Activated CD8-positive, alpha-beta T cell treated with anti-CD3 and anti-CD28 coated beads for 36 hours (primary cell): ENCODE measurements at regions not wholly inside any gene's neighbourhood (a gene's known extent, or its start where the extent isn't known, plus 50 kb on each side); places are given as distances from the start of the nearest gene placed in this dataset.

Experiments used
- ATAC-seq: fragments of 200-7000 bp; cut with Tn5 transposase; one replicate; pipeline ENCODE4 v1.10.0; 2021; ENCODE audit warnings: mild to moderate bottlenecking, moderate library complexity
- CTCF ChIA-PET: fragments of 350-600 bp; sonication (Branson Sonifier 250); formaldehyde crosslinking; loops from one replicate; lab custom pipeline; 2021; ENCODE audit warnings: antibody characterized with exemption; lab: Charles Lee
- POLR2A ChIA-PET: fragments of 350-600 bp; sonication (Branson Sonifier 250); formaldehyde crosslinking; loops from one replicate; lab custom pipeline; 2021; ENCODE audit warnings: antibody characterized with exemption; lab: Charles Lee
- DNase-seq: peaks from one replicate; pipeline ENCODE4 v3.0.0-alpha.2; 2020
- H3K27ac Mint-ChIP-seq: one replicate; pipeline ENCODE4 v1.8.0; 2021; ENCODE audit warnings: mild to moderate bottlenecking, mixed read lengths
- H3K27me3 Mint-ChIP-seq: one replicate; pipeline ENCODE4 v1.8.0; 2021; ENCODE audit warnings: mixed read lengths
- H3K36me3 Mint-ChIP-seq: one replicate; pipeline ENCODE4 v1.8.0; 2021; ENCODE audit warnings: low read depth, mixed read lengths
- H3K4me1 Mint-ChIP-seq: one replicate; pipeline ENCODE4 v1.8.0; 2021; ENCODE audit warnings: low read depth, mixed read lengths
- H3K4me3 Mint-ChIP-seq: one replicate; pipeline ENCODE4 v1.8.0; 2021; ENCODE audit warnings: mild to moderate bottlenecking, moderate library complexity, mixed read lengths
- H3K9me3 Mint-ChIP-seq: one replicate; pipeline ENCODE4 v1.8.0; 2021; ENCODE audit warnings: mixed read lengths
- intact Hi-C: fragments of 100-400 bp; cut with micrococcal nuclease; formaldehyde crosslinking; loops from one replicate; pipeline ENCODE4 v1.10.0; 2022
- TF ChIP-seq, protein P1 (sequence below): fragments of 200-600 bp; IDR thresholded peaks from one replicate; pipeline ENCODE4 v1.8.0; 2022; ENCODE audit warnings: antibody characterized with exemption, mild to moderate bottlenecking

DNA sequence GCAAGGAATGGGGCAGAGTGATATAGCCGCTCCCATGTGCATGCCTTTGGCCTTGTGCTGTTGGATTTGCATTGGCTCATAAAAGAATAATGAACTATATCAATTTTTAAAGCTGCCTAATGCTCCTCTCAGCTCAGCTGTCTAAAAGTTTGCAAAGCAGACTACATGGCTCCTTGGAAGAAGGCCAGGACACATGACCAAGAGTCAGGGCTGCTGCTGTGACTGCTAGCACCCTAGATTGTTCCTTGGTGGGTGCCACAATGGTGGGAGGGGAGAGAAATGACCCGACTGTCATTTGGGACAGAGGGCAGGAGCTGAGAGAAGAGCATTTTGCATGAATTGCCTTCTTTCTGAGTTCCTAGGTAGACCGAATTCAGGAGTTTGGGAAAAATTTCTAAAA lies 307.9 kb downstream of the PDCD6IP start:
- intact Hi-C loops = no loop called here

DNA sequence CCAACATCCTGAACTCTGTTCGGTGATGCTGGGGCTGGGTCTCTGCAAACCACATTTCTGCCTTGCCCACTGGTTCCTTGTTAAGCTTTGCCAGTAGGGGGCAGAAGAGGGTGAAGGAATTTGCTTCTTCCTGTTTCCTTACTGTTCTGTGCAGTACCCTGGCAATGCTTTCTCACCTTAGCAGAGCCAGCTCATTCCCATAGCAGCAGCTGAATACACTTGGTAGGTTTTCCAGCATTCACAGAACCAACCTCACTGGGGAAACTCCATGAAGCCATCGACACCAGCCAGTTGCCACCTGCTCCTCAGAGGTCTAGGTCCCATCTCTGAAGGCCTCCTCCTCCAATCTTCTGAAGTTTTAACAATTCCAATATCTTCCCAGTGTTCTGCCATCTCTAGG lies 308.4 kb downstream of the PDCD6IP start:
- peaks cover under 1% of the 10 kb centered on the region for H3K9me3 Mint-ChIP-seq
- POLR2A ChIA-PET = interaction anchor here (0.6 kb wide), 1 partner anchor 142 kb away, joined by 3 read pairs; no protein-coding TSS in a partner anchor
- CTCF ChIA-PET = interaction anchor here (1.2 kb wide), 2 partner anchors 16 to 577 kb away, joined by 3 to 5 read pairs; no protein-coding TSS in a partner anchor
- peaks cover 2% of the 10 kb centered on the region for H3K27me3 Mint-ChIP-seq
- DNase-seq (peak; percentile 28), ATAC-seq (peak; percentile 42)
- intact Hi-C loops = no loop called here
- no peak overlapping the region for H3K4me3 Mint-ChIP-seq
- H3K36me3 Mint-ChIP-seq = no peaks in the 10 kb centered on the region
- H3K27ac Mint-ChIP-seq = no peak overlapping the region
- TF ChIP-seq, protein P1, sequence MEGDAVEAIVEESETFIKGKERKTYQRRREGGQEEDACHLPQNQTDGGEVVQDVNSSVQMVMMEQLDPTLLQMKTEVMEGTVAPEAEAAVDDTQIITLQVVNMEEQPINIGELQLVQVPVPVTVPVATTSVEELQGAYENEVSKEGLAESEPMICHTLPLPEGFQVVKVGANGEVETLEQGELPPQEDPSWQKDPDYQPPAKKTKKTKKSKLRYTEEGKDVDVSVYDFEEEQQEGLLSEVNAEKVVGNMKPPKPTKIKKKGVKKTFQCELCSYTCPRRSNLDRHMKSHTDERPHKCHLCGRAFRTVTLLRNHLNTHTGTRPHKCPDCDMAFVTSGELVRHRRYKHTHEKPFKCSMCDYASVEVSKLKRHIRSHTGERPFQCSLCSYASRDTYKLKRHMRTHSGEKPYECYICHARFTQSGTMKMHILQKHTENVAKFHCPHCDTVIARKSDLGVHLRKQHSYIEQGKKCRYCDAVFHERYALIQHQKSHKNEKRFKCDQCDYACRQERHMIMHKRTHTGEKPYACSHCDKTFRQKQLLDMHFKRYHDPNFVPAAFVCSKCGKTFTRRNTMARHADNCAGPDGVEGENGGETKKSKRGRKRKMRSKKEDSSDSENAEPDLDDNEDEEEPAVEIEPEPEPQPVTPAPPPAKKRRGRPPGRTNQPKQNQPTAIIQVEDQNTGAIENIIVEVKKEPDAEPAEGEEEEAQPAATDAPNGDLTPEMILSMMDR = peak; percentile 53
- H3K4me1 Mint-ChIP-seq = no peaks in the 10 kb centered on the region

More for the DNA sequence above, 307.9 kb downstream of the PDCD6IP start:
- TF ChIP-seq, protein P1 = no peak
- Mint-ChIP-seq H3K27ac (no peak overlapping the region), H3K9me3 (peaks cover 4% of the 10 kb centered on the region), H3K36me3 (no peaks in the 10 kb centered on the region), H3K4me3 (no peak overlapping the region), H3K4me1 (no peaks in the 10 kb centered on the region), H3K27me3 (peaks cover 2% of the 10 kb centered on the region)
- ATAC-seq (no peak), DNase-seq (no peak)
- ChIA-PET CTCF (interaction anchor here (1.2 kb wide), 2 partner anchors 16 to 577 kb away, joined by 3 to 5 read pairs; no protein-coding TSS in a partner anchor), POLR2A (no interaction called here)

DNA sequence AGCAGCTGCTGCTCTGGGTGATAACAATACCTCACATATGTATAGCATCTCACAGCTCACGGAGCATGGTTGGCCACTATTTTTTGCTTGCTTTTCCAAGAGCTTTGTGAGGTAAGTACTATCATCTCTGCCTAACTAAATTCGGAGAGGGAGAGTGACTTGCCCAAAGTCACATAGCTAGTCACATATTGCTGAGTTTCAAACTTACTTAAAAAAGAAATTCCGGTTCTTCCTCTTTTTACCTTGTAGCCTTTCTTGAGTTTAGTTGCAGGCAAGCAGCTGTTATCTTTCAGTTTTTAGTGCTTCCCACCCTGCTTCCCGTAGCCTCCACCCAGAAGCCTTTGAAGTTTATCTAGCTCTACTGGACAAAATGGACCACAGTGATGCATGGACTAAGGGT lies 309.2 kb downstream of the PDCD6IP start:
- Mint-ChIP-seq H3K4me1 (no peaks in the 10 kb centered on the region), H3K9me3 (no peaks in the 10 kb centered on the region), H3K36me3 (no peaks in the 10 kb centered on the region), H3K27ac (no peak overlapping the region), H3K4me3 (no peak overlapping the region), H3K27me3 (peaks cover 2% of the 10 kb centered on the region)
- ChIA-PET POLR2A (no interaction called here), CTCF (interaction anchor here (1.2 kb wide), 1 partner anchor 152 kb away, joined by 3 read pairs; no protein-coding TSS in a partner anchor)
- TF ChIP-seq, protein P1 = no peak
- ATAC-seq (no peak), DNase-seq (no peak)
- intact Hi-C loops = no loop called here

DNA sequence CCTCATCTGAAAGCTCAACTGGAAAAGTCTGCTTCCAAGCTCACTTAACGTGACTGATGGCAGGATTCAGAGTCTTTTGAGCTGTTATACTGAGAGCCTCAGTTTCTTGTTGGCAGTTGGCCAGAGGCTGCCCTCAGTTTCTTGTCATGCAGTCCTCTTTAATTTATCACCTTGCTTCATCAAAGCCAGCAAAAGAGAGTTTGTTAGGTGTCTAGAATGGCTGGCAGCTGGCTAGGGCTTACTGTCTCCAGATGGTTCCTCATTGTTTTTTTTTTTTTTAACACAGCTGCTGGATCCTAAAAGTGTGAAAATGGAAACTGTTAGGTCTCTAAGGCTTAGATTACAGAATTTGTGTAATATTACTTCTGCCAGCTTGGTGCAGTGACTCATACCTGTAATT lies 310.6 kb downstream of the PDCD6IP start:
- no peak overlapping the region for H3K4me3 Mint-ChIP-seq
- ATAC-seq (no peak), DNase-seq (no peak)
- H3K4me1 Mint-ChIP-seq = no peaks in the 10 kb centered on the region
- ChIA-PET CTCF (no interaction called here), POLR2A (no interaction called here)
- H3K27me3 Mint-ChIP-seq = peaks cover 2% of the 10 kb centered on the region
- no peak overlapping the region for H3K27ac Mint-ChIP-seq
- H3K36me3 Mint-ChIP-seq = no peaks in the 10 kb centered on the region
- TF ChIP-seq, protein P1 = no peak
- no peaks in the 10 kb centered on the region for H3K9me3 Mint-ChIP-seq
- intact Hi-C loops = no loop called here

DNA sequence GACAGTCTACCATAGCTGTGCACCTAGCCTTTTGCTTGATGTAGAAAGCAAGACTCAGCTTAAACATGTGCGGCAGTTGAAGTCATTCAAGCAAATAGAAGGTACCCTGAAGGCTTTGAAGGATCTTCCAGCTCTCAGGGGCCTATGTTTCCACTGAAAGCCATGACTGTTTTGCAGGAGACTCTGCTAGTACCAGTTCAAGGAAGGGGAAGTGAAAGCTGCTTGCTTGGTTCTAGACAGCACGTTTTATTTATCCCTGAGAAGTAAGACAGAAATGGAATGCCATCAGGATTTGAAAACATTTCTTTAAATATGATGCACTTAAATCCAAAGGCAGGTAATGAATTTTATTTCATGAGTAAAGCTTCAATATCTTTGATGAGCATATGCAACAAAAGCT lies 311.4 kb downstream of the PDCD6IP start:
- no peak overlapping the region for H3K27ac Mint-ChIP-seq
- TF ChIP-seq, protein P1 = no peak
- ChIA-PET CTCF (no interaction called here), POLR2A (no interaction called here)
- no peaks in the 10 kb centered on the region for H3K9me3 Mint-ChIP-seq
- no peaks in the 10 kb centered on the region for H3K4me1 Mint-ChIP-seq
- ATAC-seq (no peak), DNase-seq (no peak)
- no peaks in the 10 kb centered on the region for H3K36me3 Mint-ChIP-seq
- intact Hi-C loops = no loop called here
- peaks cover 2% of the 10 kb centered on the region for H3K27me3 Mint-ChIP-seq
- H3K4me3 Mint-ChIP-seq = no peak overlapping the region
